Breast epithelium (tissue), 4 donors: ENCODE measurements at regions not wholly inside any gene's neighbourhood (a gene's known extent, or its start where the extent isn't known, plus 50 kb on each side); places are given as distances from the start of the nearest gene placed in this dataset.

Experiments
- DNase-seq, 2 donors: peaks; one replicate each; pipeline ENCODE4 v3.0.0-alpha.2; 2019; ENCODE audit warnings: low spot score in 2 of 2
- H3K27ac ChIP-seq, 2 donors: fragments of 200-600 bp; sonication (generic) in 1 of 2; one replicate each; pipeline ENCODE4 v1.5.1; 2016 to 2019; ENCODE audit warnings: mild to moderate bottlenecking in 1 of 2
- H3K27me3 ChIP-seq, 2 donors: fragments of 200-600 bp; sonication (generic) in 1 of 2; one replicate each; pipeline versions ENCODE4 v1.5.1 to v1.6.0; 2017 to 2019; ENCODE audit warnings: control low read depth in 1 of 2, mild to moderate bottlenecking in 1 of 2
- H3K36me3 ChIP-seq: fragments of 200-600 bp; one replicate; pipeline ENCODE4 v1.5.1; 2019
- H3K4me1 ChIP-seq, 2 donors: fragments of 200-600 bp; sonication (generic); one replicate each; pipeline ENCODE4 v1.5.1; 2016 to 2019; ENCODE audit warnings: control low read depth in 1 of 2
- H3K4me3 ChIP-seq, 3 donors: fragments of 200-600 bp; sonication (generic); 1 replicate in 2 of 3; 2 replicates in 1 of 3; pipeline ENCODE4 v1.5.1; 2016 to 2019; ENCODE audit warnings: mild to moderate bottlenecking in 3 of 3, moderate library complexity in 2 of 3
- H3K9me3 ChIP-seq, 2 donors: fragments of 200-600 bp; sonication (generic) in 1 of 2; one replicate each; pipeline ENCODE4 v1.5.1; 2016 to 2019; ENCODE audit warnings: control low read depth in 1 of 2
- POLR2A ChIP-seq: fragments of 450-650 bp; IDR thresholded peaks from one replicate; pipeline ENCODE4 v1.6.1; 2016; ENCODE audit warnings: antibody characterized with exemption, mild to moderate bottlenecking, moderate library complexity
- POLR2AphosphoS5 ChIP-seq, 3 donors: sonication (generic); formaldehyde crosslinking; IDR thresholded peaks; one replicate each; pipeline ENCODE4 v1.6.1; 2017; ENCODE audit warnings: antibody characterized with exemption in 3 of 3
- intact Hi-C: fragments of 100-400 bp; cut with DNase I; formaldehyde crosslinking; loops from one replicate; pipeline ENCODE4 v1.15.1; 2023; ENCODE audit warnings: low total_unique reads
- TF ChIP-seq, protein P1 (sequence below), 3 donors: fragments of 450-650 bp; IDR thresholded peaks; one replicate each; pipeline ENCODE4 v1.5.1; 2016 to 2017; ENCODE audit warnings: antibody characterized with exemption in 3 of 3, mild to moderate bottlenecking in 3 of 3, moderate library complexity in 3 of 3

GRCh38 chr13:62626771-62627170 is 1211.1 kb upstream of the PCDH20 start:
- no peak overlapping the region for H3K27ac ChIP-seq

DNA sequence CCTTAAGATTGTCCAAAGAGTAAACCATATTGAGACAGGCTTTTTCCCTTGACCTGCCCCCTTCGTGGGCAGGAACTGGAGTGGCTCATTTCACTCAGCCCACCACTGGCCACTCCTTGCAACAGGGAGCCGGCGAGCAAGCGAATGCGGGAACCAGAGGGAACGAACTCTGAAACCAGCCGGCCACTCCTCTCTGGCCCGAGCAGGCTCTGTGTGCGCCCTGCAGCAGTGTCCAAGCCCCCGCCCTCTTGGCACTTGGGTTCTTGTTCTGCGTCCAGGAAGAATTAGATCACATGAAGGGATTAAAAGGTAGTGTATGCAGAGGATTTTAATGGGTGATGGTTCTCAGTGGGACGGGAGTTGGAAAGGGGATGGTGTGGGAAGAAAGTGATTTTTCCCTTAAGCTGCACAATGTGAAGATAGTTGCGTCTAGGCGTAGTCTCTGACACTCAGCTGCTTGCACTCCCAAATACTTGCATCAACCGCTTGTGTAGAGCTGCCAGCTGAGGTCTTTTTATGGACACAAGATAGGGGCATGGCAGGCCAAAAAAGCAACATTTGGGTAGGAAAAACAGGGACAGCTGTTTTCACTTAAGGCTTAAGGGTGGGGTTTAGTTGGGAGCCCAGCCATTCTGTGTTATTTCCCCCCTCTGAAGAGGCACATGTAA is 1209.7 kb upstream of the PCDH20 start:
- TF ChIP-seq POLR2A (no peak), POLR2AphosphoS5 (IDR thresholded peaks at IDR 0.05) (no peak)
- TF ChIP-seq, protein P1, sequence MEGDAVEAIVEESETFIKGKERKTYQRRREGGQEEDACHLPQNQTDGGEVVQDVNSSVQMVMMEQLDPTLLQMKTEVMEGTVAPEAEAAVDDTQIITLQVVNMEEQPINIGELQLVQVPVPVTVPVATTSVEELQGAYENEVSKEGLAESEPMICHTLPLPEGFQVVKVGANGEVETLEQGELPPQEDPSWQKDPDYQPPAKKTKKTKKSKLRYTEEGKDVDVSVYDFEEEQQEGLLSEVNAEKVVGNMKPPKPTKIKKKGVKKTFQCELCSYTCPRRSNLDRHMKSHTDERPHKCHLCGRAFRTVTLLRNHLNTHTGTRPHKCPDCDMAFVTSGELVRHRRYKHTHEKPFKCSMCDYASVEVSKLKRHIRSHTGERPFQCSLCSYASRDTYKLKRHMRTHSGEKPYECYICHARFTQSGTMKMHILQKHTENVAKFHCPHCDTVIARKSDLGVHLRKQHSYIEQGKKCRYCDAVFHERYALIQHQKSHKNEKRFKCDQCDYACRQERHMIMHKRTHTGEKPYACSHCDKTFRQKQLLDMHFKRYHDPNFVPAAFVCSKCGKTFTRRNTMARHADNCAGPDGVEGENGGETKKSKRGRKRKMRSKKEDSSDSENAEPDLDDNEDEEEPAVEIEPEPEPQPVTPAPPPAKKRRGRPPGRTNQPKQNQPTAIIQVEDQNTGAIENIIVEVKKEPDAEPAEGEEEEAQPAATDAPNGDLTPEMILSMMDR (IDR thresholded peaks at IDR 0.05): no peak
- intact Hi-C loops: no loop called here
- Histone ChIP-seq H3K36me3 (no peaks in the 10 kb centered on the region), H3K27me3 (no peaks in the 10 kb centered on the region), H3K4me1 (no peaks in the 10 kb centered on the region), H3K4me3 (no peak overlapping the region), H3K27ac (no peak overlapping the region), H3K9me3 (no peaks in the 10 kb centered on the region)
- DNase-seq: no peak

More at GRCh38 chr13:62626771-62627170, 1211.1 kb upstream of the PCDH20 start:
- no peaks in the 10 kb centered on the region for H3K27me3 ChIP-seq
- H3K4me1 ChIP-seq: no peaks in the 10 kb centered on the region
- intact Hi-C loops: no loop called here
- H3K4me3 ChIP-seq: no peak overlapping the region
- no peaks in the 10 kb centered on the region for H3K36me3 ChIP-seq
- H3K9me3 ChIP-seq: no peaks in the 10 kb centered on the region
- TF ChIP-seq, protein P1 (IDR thresholded peaks at IDR 0.05): no peak
- DNase-seq: no peak

DNA sequence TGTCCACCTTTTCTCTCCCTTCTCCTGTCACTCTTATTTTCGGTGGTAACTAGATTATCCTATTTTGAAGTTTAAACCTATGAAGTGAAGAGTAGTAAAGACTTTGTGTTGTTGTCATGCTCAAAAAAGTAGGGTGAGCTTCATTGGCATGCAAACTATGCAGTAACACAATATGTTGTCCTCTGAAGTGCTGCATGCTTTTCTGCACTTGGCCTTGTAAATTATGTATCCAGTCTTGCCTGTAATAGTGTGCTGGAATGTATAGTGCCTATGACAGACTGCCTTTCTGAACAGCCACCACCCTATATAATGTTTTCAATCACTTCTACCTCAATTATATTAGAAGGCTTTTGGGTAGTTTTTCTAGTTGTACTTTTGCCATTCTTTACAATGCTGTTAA is 1198.2 kb upstream of the PCDH20 start:
- TF ChIP-seq POLR2AphosphoS5 (IDR thresholded peaks at IDR 0.05): no peak
- TF ChIP-seq POLR2A: no peak
- TF ChIP-seq, protein P1 (IDR thresholded peaks at IDR 0.05): no peak
- H3K4me3 ChIP-seq: no peak overlapping the region
- no peak overlapping the region for H3K27ac ChIP-seq
- H3K36me3 ChIP-seq: no peaks in the 10 kb centered on the region
- H3K4me1 ChIP-seq: no peaks in the 10 kb centered on the region
- H3K9me3 ChIP-seq: peaks cover 0 to 6% of the 10 kb centered on the region in 2 donors
- no peak for DNase-seq
- H3K27me3 ChIP-seq: no peaks in the 10 kb centered on the region
- intact Hi-C loops: no loop called here

DNA sequence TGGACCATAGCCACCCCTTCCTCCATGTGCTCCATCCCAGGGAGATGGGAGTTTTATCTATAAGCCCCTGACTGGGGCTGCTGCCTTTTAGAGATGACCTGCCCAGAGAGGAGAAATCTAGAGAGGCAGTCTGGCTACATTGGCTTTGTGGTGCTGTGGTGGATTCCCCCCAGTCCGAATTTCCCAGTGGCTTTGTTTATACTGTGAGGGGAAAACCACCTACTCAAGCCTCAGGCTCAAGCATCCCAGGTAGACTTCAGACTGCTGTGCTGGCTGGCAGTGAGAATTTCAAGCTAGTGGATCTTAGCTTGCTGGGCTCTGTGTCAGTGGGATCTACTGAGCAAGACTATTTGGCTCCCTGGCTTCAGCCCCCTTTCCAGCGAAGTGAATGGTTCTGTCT is 1195.7 kb upstream of the PCDH20 start:
- Histone ChIP-seq H3K27me3 (no peaks in the 10 kb centered on the region), H3K36me3 (no peaks in the 10 kb centered on the region), H3K9me3 (peaks cover 0 to 10% of the 10 kb centered on the region in 2 donors), H3K4me3 (no peak overlapping the region), H3K4me1 (no peaks in the 10 kb centered on the region), H3K27ac (no peak overlapping the region)
- intact Hi-C loops: no loop called here
- no peak for DNase-seq
- TF ChIP-seq, protein P1 (IDR thresholded peaks at IDR 0.05): no peak
- TF ChIP-seq POLR2AphosphoS5 (IDR thresholded peaks at IDR 0.05) (no peak), POLR2A (no peak)

GRCh38 chr13:62598708-62599107 is 1183.1 kb upstream of the PCDH20 start:
- intact Hi-C loops: no loop called here
- H3K4me3 ChIP-seq: no peak overlapping the region
- H3K27ac ChIP-seq: no peak overlapping the region
- H3K9me3 ChIP-seq: peaks cover 0 to 3% of the 10 kb centered on the region in 2 donors
- TF ChIP-seq, protein P1 (IDR thresholded peaks at IDR 0.05): no peak
- TF ChIP-seq POLR2AphosphoS5 (IDR thresholded peaks at IDR 0.05): no peak
- no peak for TF ChIP-seq POLR2A
- DNase-seq: no peak
- no peaks in the 10 kb centered on the region for H3K27me3 ChIP-seq
- H3K36me3 ChIP-seq: no peaks in the 10 kb centered on the region
- no peaks in the 10 kb centered on the region for H3K4me1 ChIP-seq
